ENCODE measurements at regions not wholly inside any gene's neighbourhood (a gene's known extent, or its start where the extent isn't known, plus 50 kb on each side); places are given as distances from the start of the nearest gene placed in this dataset.

GRCh38 chr20:50314678-50315335 lies 124.2 kb downstream of the CEBPB start:
- no peak for DNase-seq

GRCh38 chr20:50315586-50316551 lies 125.2 kb downstream of the CEBPB start:
- no peak for DNase-seq

- DNase-seq, result no peak
These were observed 126.5 kb downstream of the CEBPB start for GRCh38 chr20:50317116-50317515.

- DNase-seq, result no peak
These were observed 127.0 kb downstream of the CEBPB start for GRCh38 chr20:50317609-50318008.

- DNase-seq, result no peak
These were observed 128.1 kb downstream of the CEBPB start for GRCh38 chr20:50318710-50319109.

- no peak for DNase-seq
These were observed 129.6 kb downstream of the CEBPB start for GRCh38 chr20:50320005-50320900.

- DNase-seq, result peak; percentile 96
These were observed 130.5 kb downstream of the CEBPB start for GRCh38 chr20:50320901-50321796.

GRCh38 chr20:50321797-50322480 lies 131.3 kb downstream of the CEBPB start:
- peak; percentile 50 for DNase-seq

- DNase-seq, result no peak
These were observed 132.1 kb downstream of the CEBPB start for GRCh38 chr20:50322703-50323131.

GRCh38 chr20:50323209-50323608 lies 132.6 kb downstream of the CEBPB start:
- peak; percentile 34 for DNase-seq

GRCh38 chr20:50323777-50324775 lies 133.4 kb downstream of the CEBPB start:
- no peak for DNase-seq

GRCh38 chr20:50325215-50325614 lies 134.6 kb downstream of the CEBPB start:
- no peak for DNase-seq

- no peak for DNase-seq
These were observed 135.0 kb downstream of the CEBPB start for GRCh38 chr20:50325651-50326050.

- DNase-seq, result no peak
These were observed 137.0 kb downstream of the CEBPB start for GRCh38 chr20:50327666-50328065.

- DNase-seq, result no peak
These were observed 137.8 kb downstream of the CEBPB start for GRCh38 chr20:50328222-50328979.

GRCh38 chr20:50328996-50329898 lies 138.6 kb downstream of the CEBPB start:
- no peak for DNase-seq

GRCh38 chr20:50329981-50330503 lies 139.4 kb downstream of the CEBPB start:
- DNase-seq, result no peak
